ENCODE measurements at regions not wholly inside any gene's neighbourhood (a gene's known extent, or its start where the extent isn't known, plus 50 kb on each side); places are given as distances from the start of the nearest gene placed in this dataset.
"Not testable (repeated sequence)": the region's sequence is repeated elsewhere in the genome, so short reads cannot be mapped to it uniquely, and the experiment has no call there.

GRCh38 chr1:116185161-116185701 lies 74.0 kb downstream of the MAB21L3 start:
- no peak for DNase-seq (ENCODE audit: low read depth)

GRCh38 chr1:116189481-116189880 lies 78.3 kb downstream of the MAB21L3 start:
- no peak for DNase-seq (ENCODE audit: low read depth)

GRCh38 chr1:116191294-116191693 lies 80.1 kb downstream of the MAB21L3 start:
- DNase-seq (ENCODE audit: low read depth) = no peak

- DNase-seq (ENCODE audit: low read depth) = no peak
Observed at GRCh38 chr1:116193768-116194167, 82.6 kb downstream of the MAB21L3 start.

GRCh38 chr1:116194568-116194967 lies 83.4 kb downstream of the MAB21L3 start:
- DNase-seq (ENCODE audit: low read depth) = no peak

GRCh38 chr1:116195077-116195868 lies 84.1 kb downstream of the MAB21L3 start:
- no peak for DNase-seq (ENCODE audit: low read depth)

- DNase-seq (ENCODE audit: low read depth) = not testable (repeated sequence)
Observed at GRCh38 chr1:116200343-116200742, 89.1 kb downstream of the MAB21L3 start.

GRCh38 chr1:116201911-116202310 lies 90.7 kb downstream of the MAB21L3 start:
- DNase-seq (ENCODE audit: low read depth) = no peak

- DNase-seq (ENCODE audit: low read depth) = no peak
Observed at GRCh38 chr1:116203181-116203723, 92.1 kb downstream of the MAB21L3 start.

GRCh38 chr1:116203920-116204319 lies 92.7 kb downstream of the MAB21L3 start:
- no peak for DNase-seq (ENCODE audit: low read depth)

GRCh38 chr1:116205941-116206679 lies 94.9 kb downstream of the MAB21L3 start:
- DNase-seq (ENCODE audit: low read depth) = no peak

- no peak for DNase-seq (ENCODE audit: low read depth)
Observed at GRCh38 chr1:116207126-116207735, 96.0 kb downstream of the MAB21L3 start.

GRCh38 chr1:116208136-116208535 lies 96.9 kb downstream of the MAB21L3 start:
- DNase-seq (ENCODE audit: low read depth) = no peak

- no peak for DNase-seq (ENCODE audit: low read depth)
Observed at GRCh38 chr1:116211294-116211693, 100.1 kb downstream of the MAB21L3 start.

GRCh38 chr1:116218922-116219321 lies 107.7 kb downstream of the MAB21L3 start:
- DNase-seq (ENCODE audit: low read depth) = no peak

GRCh38 chr1:116219651-116220434 lies 108.6 kb downstream of the MAB21L3 start:
- no peak for DNase-seq (ENCODE audit: low read depth)

GRCh38 chr1:116224111-116224510 lies 112.9 kb downstream of the MAB21L3 start:
- no peak for DNase-seq (ENCODE audit: low read depth)

- no peak for DNase-seq (ENCODE audit: low read depth)
Observed at GRCh38 chr1:116224561-116224960, 113.4 kb downstream of the MAB21L3 start.

GRCh38 chr1:116226017-116226416 lies 114.8 kb downstream of the MAB21L3 start:
- no peak for DNase-seq (ENCODE audit: low read depth)

- no peak for DNase-seq (ENCODE audit: low read depth)
Observed at GRCh38 chr1:116228511-116228910, 117.3 kb downstream of the MAB21L3 start.

GRCh38 chr1:116230712-116231111 lies 119.5 kb downstream of the MAB21L3 start:
- DNase-seq (ENCODE audit: low read depth) = no peak

- no peak for DNase-seq (ENCODE audit: low read depth)
Observed at GRCh38 chr1:116231752-116232151, 120.6 kb downstream of the MAB21L3 start.

Measured in HS-27A (cell line).